Activated CD4-positive, alpha-beta T cell treated with anti-CD3 and anti-CD28 coated beads, Interleukin-2, amount 50 U/mL, for 24 hours (primary cell): ENCODE measurements at regions not wholly inside any gene's neighbourhood (a gene's known extent, or its start where the extent isn't known, plus 50 kb on each side); places are given as distances from the start of the nearest gene placed in this dataset.
"Not testable (repeated sequence)": the region's sequence is repeated elsewhere in the genome, so short reads cannot be mapped to it uniquely, and the experiment has no call there.

Experiments used
- DNase-seq, 2 donors: peaks; one replicate each; pipeline ENCODE4 v3.0.0-alpha.2; 2020; ENCODE audit warnings: low read depth in 1 of 2, low spot score in 1 of 2

- no peak for DNase-seq
Observed at GRCh38 chr2:129467941-129468340, 511.5 kb upstream of the RAB6C start.

GRCh38 chr2:129468879-129469278 lies 510.6 kb upstream of the RAB6C start:
- no peak for DNase-seq

GRCh38 chr2:129469389-129469788 lies 510.1 kb upstream of the RAB6C start:
- DNase-seq = no peak

GRCh38 chr2:129469871-129470270 lies 509.6 kb upstream of the RAB6C start:
- DNase-seq = no peak

GRCh38 chr2:129478902-129479517 lies 500.5 kb upstream of the RAB6C start:
- DNase-seq = no peak

- no peak for DNase-seq
Observed at GRCh38 chr2:129479892-129480291, 499.6 kb upstream of the RAB6C start.

GRCh38 chr2:129480790-129481189 lies 498.7 kb upstream of the RAB6C start:
- DNase-seq = no peak

GRCh38 chr2:129481306-129482219 lies 497.9 kb upstream of the RAB6C start:
- no peak for DNase-seq

GRCh38 chr2:129482626-129483025 lies 496.8 kb upstream of the RAB6C start:
- no peak for DNase-seq

- no peak for DNase-seq
Observed at GRCh38 chr2:129483366-129483765, 496.1 kb upstream of the RAB6C start.

GRCh38 chr2:129484999-129485897 lies 494.2 kb upstream of the RAB6C start:
- DNase-seq = no peak

- no peak for DNase-seq
Observed at GRCh38 chr2:129488376-129488775, 491.1 kb upstream of the RAB6C start.

- no peak for DNase-seq
Observed at GRCh38 chr2:129490641-129491040, 488.8 kb upstream of the RAB6C start.

- no peak for DNase-seq
Observed at GRCh38 chr2:129491308-129491707, 488.2 kb upstream of the RAB6C start.

GRCh38 chr2:129492548-129492947 lies 486.9 kb upstream of the RAB6C start:
- DNase-seq = no peak

- no peak for DNase-seq
Observed at GRCh38 chr2:129499747-129500146, 479.7 kb upstream of the RAB6C start.

GRCh38 chr2:129502781-129503180 lies 476.7 kb upstream of the RAB6C start:
- DNase-seq = no peak

- no peak for DNase-seq
Observed at GRCh38 chr2:129504646-129505045, 474.8 kb upstream of the RAB6C start.

- no peak for DNase-seq
Observed at GRCh38 chr2:129518937-129519336, 460.5 kb upstream of the RAB6C start.

- DNase-seq = not testable (repeated sequence)
Observed at GRCh38 chr2:129532158-129532557, 447.3 kb upstream of the RAB6C start.

GRCh38 chr2:129548880-129549279 lies 430.6 kb upstream of the RAB6C start:
- no peak for DNase-seq

- no peak for DNase-seq
Observed at GRCh38 chr2:129550536-129550935, 428.9 kb upstream of the RAB6C start.
